B cell (primary cell): ENCODE measurements at regions not wholly inside any gene's neighbourhood (a gene's known extent, or its start where the extent isn't known, plus 50 kb on each side); places are given as distances from the start of the nearest gene placed in this dataset.

ENCODE experiments used
- ATAC-seq: fragments of 200-7000 bp; cut with Tn5 transposase; one replicate; pipeline ENCODE4 v1.10.0; 2021; ENCODE audit warnings: low read depth, mild to moderate bottlenecking, moderate number of reproducible peaks, moderate library complexity
- CTCF ChIA-PET: fragments of 350-600 bp; sonication (Branson Sonifier 250); formaldehyde crosslinking; loops from one replicate; lab custom pipeline; 2021; ENCODE audit warnings: antibody characterized with exemption, inconsistent platforms; lab: Charles Lee
- POLR2A ChIA-PET: fragments of 350-600 bp; sonication (Branson Sonifier 250); formaldehyde crosslinking; loops from one replicate; lab custom pipeline; 2021; ENCODE audit warnings: antibody characterized with exemption; lab: Charles Lee
- DNase-seq: peaks from one replicate; pipeline ENCODE4 v3.0.0; 2013
- H2AFZ ChIP-seq: 2 replicates; pipeline ENCODE4 v1.6.1; 2012; ENCODE audit warnings: mild to moderate bottlenecking, low read depth, low read length; ENCODE audit not compliant: insufficient read depth, poor library complexity, severe bottlenecking
- H3K27ac ChIP-seq, 2 donors: 1 replicate in 1 of 2; 2 replicates in 1 of 2; pipeline ENCODE4 v1.5.1; 2012 to 2013; ENCODE audit warnings: low read length in 2 of 2, mild to moderate bottlenecking in 2 of 2, moderate library complexity in 1 of 2
- H3K27me3 ChIP-seq, 4 experiments: fragments of 200-600 bp in 1 of 4; sonication (generic) in 1 of 4; replicated peaks in 1 of 4; 1 replicate in 2 of 4; 2 replicates in 2 of 4; pipeline versions ENCODE4 v1.6.1 to v1.7.0; 2013 to 2016; ENCODE audit warnings: low read length in 3 of 4, mild to moderate bottlenecking in 2 of 4, mixed read lengths in 1 of 4, moderate library complexity in 1 of 4; ENCODE audit not compliant: insufficient read depth in 4 of 4, control insufficient read depth in 3 of 4; ENCODE audit errors: control extremely low read depth in 1 of 4
- H3K36me3 ChIP-seq, 2 experiments: replicated peaks in 1 of 2; 1 replicate in 1 of 2; 2 replicates in 1 of 2; pipeline versions ENCODE4 v1.6.1 to v1.7.1; 2013; ENCODE audit warnings: low read length in 1 of 2; ENCODE audit not compliant: insufficient read depth in 2 of 2, control insufficient read depth in 1 of 2; ENCODE audit errors: control extremely low read depth in 1 of 2, extremely low read depth in 1 of 2
- H3K4me1 ChIP-seq, 2 donors: fragments of 200-600 bp in 1 of 2; sonication (generic) in 1 of 2; 1 replicate in 1 of 2; 2 replicates in 1 of 2; pipeline versions ENCODE4 v1.5.1 to v1.6.1; 2013 to 2017; ENCODE audit warnings: low read length in 2 of 2; ENCODE audit not compliant: control insufficient read depth in 2 of 2, insufficient read depth in 2 of 2
- H3K4me2 ChIP-seq: replicated peaks from 2 replicates; pipeline ENCODE3; 2012; ENCODE audit warnings: mild to moderate bottlenecking, low read depth, low read length; ENCODE audit not compliant: poor library complexity, severe bottlenecking
- H3K4me3 ChIP-seq, 5 experiments: fragments of 200-600 bp in 1 of 5; sonication (generic) in 1 of 5; 1 replicate in 3 of 5; 2 replicates in 2 of 5; pipeline versions ENCODE4 v1.5.1 to v1.7.0; 2011 to 2016; ENCODE audit warnings: low read length in 4 of 5, mild to moderate bottlenecking in 4 of 5, low read depth in 2 of 5, control low read depth in 1 of 5, moderate library complexity in 1 of 5; ENCODE audit not compliant: insufficient read depth in 1 of 5; ENCODE audit errors: control extremely low read depth in 1 of 5, extremely low read depth in 1 of 5
- H3K79me2 ChIP-seq: fragments of 200-600 bp; sonication (generic); one replicate; pipeline ENCODE4 v1.6.0; 2016; ENCODE audit warnings: low read length; ENCODE audit not compliant: control insufficient read depth, insufficient read depth
- H3K9ac ChIP-seq: fragments of 200-600 bp; sonication (generic); 2 replicates; pipeline ENCODE4 v1.6.1; 2017; ENCODE audit warnings: mild to moderate bottlenecking, low read length, moderate library complexity
- H3K9me3 ChIP-seq, 3 donors: one replicate each; pipeline versions ENCODE4 v1.6.1 to v1.7.1; 2013; ENCODE audit warnings: low read length in 2 of 3; ENCODE audit not compliant: control insufficient read depth in 2 of 3, insufficient read depth in 1 of 3; ENCODE audit errors: control extremely low read depth in 1 of 3
- H4K20me1 ChIP-seq: 2 replicates; pipeline ENCODE4 v1.6.0; 2012; ENCODE audit warnings: mild to moderate bottlenecking, low read length; ENCODE audit not compliant: insufficient read depth, control insufficient read depth, poor library complexity, severe bottlenecking
- H3K27ac Mint-ChIP-seq: one replicate; pipeline ENCODE4 v1.8.0; 2021; ENCODE audit warnings: mixed read lengths
- H3K27me3 Mint-ChIP-seq: one replicate; pipeline ENCODE4 v1.8.0; 2021; ENCODE audit warnings: mixed read lengths
- H3K4me1 Mint-ChIP-seq: one replicate; pipeline ENCODE4 v1.8.0; 2021; ENCODE audit warnings: mixed read lengths
- H3K4me3 Mint-ChIP-seq: one replicate; pipeline ENCODE4 v1.8.0; 2021; ENCODE audit warnings: mixed read lengths
- H3K9me3 Mint-ChIP-seq: one replicate; pipeline ENCODE4 v1.8.0; 2022; ENCODE audit warnings: mixed read lengths; ENCODE audit not compliant: insufficient read depth
- EZH2 ChIP-seq: IDR thresholded peaks from 2 replicates; pipeline ENCODE4 v1.6.1; 2012; ENCODE audit warnings: borderline replicate concordance, low read depth, mild to moderate bottlenecking, moderate library complexity, low read length; ENCODE audit not compliant: insufficient read depth, poor library complexity, severe bottlenecking
- WGBS: methylation state at CpG from one replicate; pipeline ENCODE4 v1.1.5; 2013; ENCODE audit warnings: missing lambda C conversion rate; ENCODE audit not compliant: insufficient coverage; 5-methylcytosine and 5-hydroxymethylcytosine counted together
- intact Hi-C: fragments of 100-400 bp; cut with micrococcal nuclease; formaldehyde crosslinking; loops from one replicate; pipeline ENCODE4 v1.10.0; 2022
- TF ChIP-seq, protein P1 (sequence below): fragments of 200-600 bp; IDR thresholded peaks from one replicate; pipeline ENCODE4 v1.8.0; 2022; ENCODE audit warnings: antibody characterized with exemption, mild to moderate bottlenecking

DNA sequence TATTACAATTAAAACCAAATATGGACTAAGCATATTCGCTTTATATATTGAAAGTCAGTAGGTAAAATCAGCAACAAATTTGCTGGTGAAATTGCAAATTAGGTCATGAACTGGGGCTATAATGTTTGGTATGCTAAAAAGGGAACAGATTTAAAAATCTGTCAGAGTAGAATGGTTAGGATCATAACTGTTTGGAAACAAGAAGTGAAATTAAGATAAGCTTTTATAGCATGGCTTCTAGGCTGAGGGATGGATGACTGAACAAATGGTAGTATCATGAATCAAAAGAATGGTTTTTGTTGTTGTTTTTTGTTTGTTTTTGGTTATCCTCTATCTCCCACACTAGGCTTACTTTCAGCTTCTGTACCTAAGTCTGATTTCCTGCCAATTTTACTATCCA lies 1090.4 kb downstream of the PCDH9 start:
- Mint-ChIP-seq H3K9me3 (peaks cover 3% of the 10 kb centered on the region), H3K4me3 (no peak overlapping the region)
- H2AFZ ChIP-seq: no peak overlapping the region

DNA sequence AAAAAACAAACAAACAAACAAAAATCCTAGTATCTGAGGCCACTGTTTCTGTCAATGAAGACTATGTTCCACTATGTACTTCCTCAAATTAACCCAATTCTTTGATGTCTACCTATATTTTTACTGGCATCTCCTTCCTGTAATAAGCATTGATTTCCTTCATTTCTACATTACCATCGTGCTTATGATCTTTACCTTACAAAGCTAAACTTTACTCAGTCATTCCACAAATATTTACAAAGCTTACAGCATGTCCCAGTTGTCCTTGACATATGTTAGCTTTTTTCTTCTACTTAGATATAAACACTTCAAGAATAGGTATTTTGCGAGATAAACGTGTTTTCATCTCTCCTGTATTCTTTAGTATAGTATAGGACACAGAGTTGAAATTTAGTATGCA lies 1090.9 kb downstream of the PCDH9 start:
- Mint-ChIP-seq H3K4me1 (peaks cover 26% of the 10 kb centered on the region), H3K4me3 (no peak overlapping the region), H3K9me3 (peaks cover 3% of the 10 kb centered on the region), H3K27ac (no peak overlapping the region), H3K27me3 (no peaks in the 10 kb centered on the region)
- CTCF ChIA-PET: no interaction called here
- Histone ChIP-seq H3K4me1 (peaks cover 30 to 31% of the 10 kb centered on the region in 2 donors), H3K27ac (peak overlapping the region in 1 of 2 donors; percentile 50), H3K9ac (no peak overlapping the region), H4K20me1 (no peaks in the 10 kb centered on the region), H3K36me3 (no peaks in the 10 kb centered on the region), H3K4me3 (no peak overlapping the region), H3K9me3 (no peaks in the 10 kb centered on the region), H3K4me2 (peak overlapping the region; percentile 22), H3K79me2 (no peaks in the 10 kb centered on the region), H3K27me3 (no peaks in the 10 kb centered on the region), H2AFZ (no peak overlapping the region)
- DNase-seq: peak; percentile 2
- 0% methylated on average over 1 of the region's 3 CpGs for WGBS
- intact Hi-C loops: loop anchor here (10.0 kb wide), 1 partner anchor 1086 kb away; no protein-coding TSS in a partner anchor
- no peak for ATAC-seq
- POLR2A ChIA-PET: no interaction called here
- TF ChIP-seq, protein P1, sequence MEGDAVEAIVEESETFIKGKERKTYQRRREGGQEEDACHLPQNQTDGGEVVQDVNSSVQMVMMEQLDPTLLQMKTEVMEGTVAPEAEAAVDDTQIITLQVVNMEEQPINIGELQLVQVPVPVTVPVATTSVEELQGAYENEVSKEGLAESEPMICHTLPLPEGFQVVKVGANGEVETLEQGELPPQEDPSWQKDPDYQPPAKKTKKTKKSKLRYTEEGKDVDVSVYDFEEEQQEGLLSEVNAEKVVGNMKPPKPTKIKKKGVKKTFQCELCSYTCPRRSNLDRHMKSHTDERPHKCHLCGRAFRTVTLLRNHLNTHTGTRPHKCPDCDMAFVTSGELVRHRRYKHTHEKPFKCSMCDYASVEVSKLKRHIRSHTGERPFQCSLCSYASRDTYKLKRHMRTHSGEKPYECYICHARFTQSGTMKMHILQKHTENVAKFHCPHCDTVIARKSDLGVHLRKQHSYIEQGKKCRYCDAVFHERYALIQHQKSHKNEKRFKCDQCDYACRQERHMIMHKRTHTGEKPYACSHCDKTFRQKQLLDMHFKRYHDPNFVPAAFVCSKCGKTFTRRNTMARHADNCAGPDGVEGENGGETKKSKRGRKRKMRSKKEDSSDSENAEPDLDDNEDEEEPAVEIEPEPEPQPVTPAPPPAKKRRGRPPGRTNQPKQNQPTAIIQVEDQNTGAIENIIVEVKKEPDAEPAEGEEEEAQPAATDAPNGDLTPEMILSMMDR: no peak
- no peak for TF ChIP-seq EZH2

More for the DNA sequence above, 1090.4 kb downstream of the PCDH9 start:
- no peaks in the 10 kb centered on the region for H4K20me1 ChIP-seq
- H3K27ac ChIP-seq: peak overlapping the region; percentile 41 to 42
- POLR2A ChIA-PET: no interaction called here
- H3K9me3 ChIP-seq: no peaks in the 10 kb centered on the region
- H3K27me3 Mint-ChIP-seq: no peaks in the 10 kb centered on the region
- TF ChIP-seq, protein P1: no peak
- CTCF ChIA-PET: no interaction called here
- no peaks in the 10 kb centered on the region for H3K36me3 ChIP-seq
- H3K79me2 ChIP-seq: no peaks in the 10 kb centered on the region
- no peak overlapping the region for H3K4me3 ChIP-seq
- ATAC-seq (peak; percentile 45), DNase-seq (peak; percentile 39)
- no peak overlapping the region for H3K9ac ChIP-seq
- peak overlapping the region; percentile 64 for H3K27ac Mint-ChIP-seq
- peak overlapping the region; percentile 14 for H3K4me2 ChIP-seq
- H3K27me3 ChIP-seq: no peaks in the 10 kb centered on the region
- peaks cover 30 to 31% of the 10 kb centered on the region in 2 donors for H3K4me1 ChIP-seq
- peaks cover 26% of the 10 kb centered on the region for H3K4me1 Mint-ChIP-seq
- intact Hi-C loops: loop anchor here (10.0 kb wide), 1 partner anchor 1085 kb away; no protein-coding TSS in a partner anchor
- WGBS: no CpG with 5 or more reads among the region's 1 CpG
